HK-2 (cell line): ENCODE measurements at regions not wholly inside any gene's neighbourhood (a gene's known extent, or its start where the extent isn't known, plus 50 kb on each side); places are given as distances from the start of the nearest gene placed in this dataset.

Experiments
- DNase-seq: peaks from one replicate; pipeline ENCODE4 v3.0.0-alpha.2; 2018; ENCODE audit not compliant: unreplicated experiment

GRCh38 chr7:23973264-23973663, 263.2 kb downstream of the STK31 start:
- no peak for DNase-seq

- DNase-seq, result no peak
Measured at GRCh38 chr7:23980081-23980480, 270.1 kb downstream of the STK31 start.

GRCh38 chr7:23981314-23981713, 271.3 kb downstream of the STK31 start:
- DNase-seq, result no peak

- no peak for DNase-seq
Measured at GRCh38 chr7:23981758-23982157, 271.7 kb downstream of the STK31 start.

- DNase-seq, result no peak
Measured at GRCh38 chr7:24005517-24005916, 278.5 kb upstream of the NPY start.

- no peak for DNase-seq
Measured at GRCh38 chr7:24010495-24010894, 273.5 kb upstream of the NPY start.

- no peak for DNase-seq
Measured at GRCh38 chr7:24017519-24017918, 266.5 kb upstream of the NPY start.

- no peak for DNase-seq
Measured at GRCh38 chr7:24018331-24018730, 265.7 kb upstream of the NPY start.

- DNase-seq, result no peak
Measured at GRCh38 chr7:24019841-24020240, 264.1 kb upstream of the NPY start.

GRCh38 chr7:24024276-24025068, 259.5 kb upstream of the NPY start:
- DNase-seq, result no peak

GRCh38 chr7:24025094-24025493, 258.9 kb upstream of the NPY start:
- no peak for DNase-seq

GRCh38 chr7:24025765-24026164, 258.2 kb upstream of the NPY start:
- DNase-seq, result no peak

- DNase-seq, result no peak
Measured at GRCh38 chr7:24026351-24026750, 257.6 kb upstream of the NPY start.

- DNase-seq, result no peak
Measured at GRCh38 chr7:24029068-24029467, 254.9 kb upstream of the NPY start.

- DNase-seq, result no peak
Measured at GRCh38 chr7:24034251-24034650, 249.7 kb upstream of the NPY start.

GRCh38 chr7:24035366-24036032, 248.5 kb upstream of the NPY start:
- DNase-seq, result no peak

- no peak for DNase-seq
Measured at GRCh38 chr7:24036033-24036412, 248.0 kb upstream of the NPY start.

- no peak for DNase-seq
Measured at GRCh38 chr7:24038993-24039392, 245.0 kb upstream of the NPY start.

GRCh38 chr7:24039991-24040624, 243.9 kb upstream of the NPY start:
- DNase-seq, result no peak

- DNase-seq, result no peak
Measured at GRCh38 chr7:24042028-24042427, 242.0 kb upstream of the NPY start.

- DNase-seq, result no peak
Measured at GRCh38 chr7:24049296-24049695, 234.7 kb upstream of the NPY start.

GRCh38 chr7:24050991-24051560, 232.9 kb upstream of the NPY start:
- DNase-seq, result no peak

- no peak for DNase-seq
Measured at GRCh38 chr7:24051651-24052050, 232.3 kb upstream of the NPY start.
